Left ventricle myocardium inferior (tissue), 1 donor: ENCODE measurements at regions not wholly inside any gene's neighbourhood (a gene's known extent, or its start where the extent isn't known, plus 50 kb on each side); places are given as distances from the start of the nearest gene placed in this dataset.
"Not testable (repeated sequence)": the region's sequence is repeated elsewhere in the genome, so short reads cannot be mapped to it uniquely, and the experiment has no call there.

Experiments
- DNase-seq: peaks from one replicate; pipeline ENCODE4 v3.0.0-alpha.2; 2020
- H3K27ac ChIP-seq: fragments of 200-600 bp; replicated peaks from 2 replicates; pipeline ENCODE4 v1.8.0; 2021
- H3K27me3 ChIP-seq: fragments of 200-600 bp; 2 replicates; pipeline ENCODE4 v1.8.0; 2021; ENCODE audit warnings: low read depth
- H3K36me3 ChIP-seq: fragments of 200-600 bp; 2 replicates; pipeline ENCODE4 v1.8.0; 2021
- H3K4me1 ChIP-seq: fragments of 200-600 bp; 2 replicates; pipeline ENCODE4 v1.8.0; 2021
- H3K4me3 ChIP-seq: fragments of 200-600 bp; 2 replicates; pipeline ENCODE4 v1.8.0; 2021; ENCODE audit warnings: mild to moderate bottlenecking, moderate library complexity
- H3K9me3 ChIP-seq: fragments of 200-600 bp; replicated peaks from 2 replicates; pipeline ENCODE4 v1.8.0; 2021
- CTCF ChIP-seq: fragments of 200-600 bp; IDR thresholded peaks from 2 replicates; pipeline ENCODE4 v1.8.0; 2021; ENCODE audit warnings: antibody characterized with exemption, mild to moderate bottlenecking, borderline replicate concordance
- intact Hi-C: fragments of 100-400 bp; cut with micrococcal nuclease; formaldehyde crosslinking; loops from one replicate; pipeline ENCODE4 v1.11.0; 2022
- donor health status: DM: no; HTN: yes; CAD: no; lungs with severe emphysema.

- TF ChIP-seq CTCF, result no peak
- intact Hi-C loops, result no loop called here
- no peak for DNase-seq
- H3K4me1 ChIP-seq, result peaks cover 7% of the 10 kb centered on the region
- no peak overlapping the region for H3K4me3 ChIP-seq
- no peaks in the 10 kb centered on the region for H3K27me3 ChIP-seq
- no peak overlapping the region for H3K27ac ChIP-seq
- H3K9me3 ChIP-seq, result no peaks in the 10 kb centered on the region
- no peaks in the 10 kb centered on the region for H3K36me3 ChIP-seq
Observed at GRCh38 chr5:144035046-144035740, 135.3 kb downstream of the YIPF5 start.

GRCh38 chr5:144036476-144036875 lies 134.0 kb downstream of the YIPF5 start:
- no peaks in the 10 kb centered on the region for H3K27me3 ChIP-seq
- H3K4me3 ChIP-seq, result no peak overlapping the region
- no peaks in the 10 kb centered on the region for H3K9me3 ChIP-seq
- H3K4me1 ChIP-seq, result peaks cover 7% of the 10 kb centered on the region
- no peaks in the 10 kb centered on the region for H3K36me3 ChIP-seq
- intact Hi-C loops, result no loop called here
- no peak overlapping the region for H3K27ac ChIP-seq
- no peak for DNase-seq
- TF ChIP-seq CTCF, result no peak

GRCh38 chr5:144040615-144041305 lies 129.7 kb downstream of the YIPF5 start:
- Histone ChIP-seq H3K27me3 (no peaks in the 10 kb centered on the region), H3K9me3 (no peaks in the 10 kb centered on the region), H3K4me3 (no peak overlapping the region), H3K36me3 (no peaks in the 10 kb centered on the region), H3K27ac (no peak overlapping the region), H3K4me1 (no peaks in the 10 kb centered on the region)
- DNase-seq, result no peak
- no peak for TF ChIP-seq CTCF
- intact Hi-C loops, result no loop called here

GRCh38 chr5:144042156-144042555 lies 128.3 kb downstream of the YIPF5 start:
- Histone ChIP-seq H3K27me3 (no peaks in the 10 kb centered on the region), H3K4me1 (no peaks in the 10 kb centered on the region), H3K4me3 (no peak overlapping the region), H3K27ac (no peak overlapping the region), H3K36me3 (no peaks in the 10 kb centered on the region), H3K9me3 (no peaks in the 10 kb centered on the region)
- intact Hi-C loops, result no loop called here
- no peak for TF ChIP-seq CTCF
- DNase-seq, result no peak

GRCh38 chr5:144048259-144048856 lies 122.1 kb downstream of the YIPF5 start:
- H3K4me3 ChIP-seq, result no peak overlapping the region
- DNase-seq, result no peak
- peaks cover 6% of the 10 kb centered on the region for H3K4me1 ChIP-seq
- no peak for TF ChIP-seq CTCF
- no peaks in the 10 kb centered on the region for H3K9me3 ChIP-seq
- no peaks in the 10 kb centered on the region for H3K27me3 ChIP-seq
- no peaks in the 10 kb centered on the region for H3K36me3 ChIP-seq
- intact Hi-C loops, result no loop called here
- no peak overlapping the region for H3K27ac ChIP-seq

- H3K27ac ChIP-seq, DNase-seq, H3K4me1 ChIP-seq, H3K27me3 ChIP-seq, intact Hi-C loops, H3K4me3 ChIP-seq, H3K36me3 ChIP-seq: not testable (repeated sequence)
- H3K9me3 ChIP-seq, result peaks cover 16% of the 10 kb centered on the region
Observed at GRCh38 chr5:144055391-144055790, 115.1 kb downstream of the YIPF5 start.

- H3K27me3 ChIP-seq, H3K4me1 ChIP-seq, intact Hi-C loops, H3K4me3 ChIP-seq, H3K27ac ChIP-seq, H3K36me3 ChIP-seq, DNase-seq: not testable (repeated sequence)
- peaks cover 23% of the 10 kb centered on the region for H3K9me3 ChIP-seq
Observed at GRCh38 chr5:144060091-144060490, 110.4 kb downstream of the YIPF5 start.
